GM10266 (cell line): ENCODE measurements at regions not wholly inside any gene's neighbourhood (a gene's known extent, or its start where the extent isn't known, plus 50 kb on each side); places are given as distances from the start of the nearest gene placed in this dataset.

Source experiments
- DNase-seq: peaks from one replicate; pipeline ENCODE4 v3.0.0; 2012; ENCODE audit errors: extremely low spot score
- TF ChIP-seq, protein P1 (sequence below): IDR thresholded peaks from 2 replicates; pipeline ENCODE4 v1.5.1; 2012; ENCODE audit warnings: mild to moderate bottlenecking, low read depth; ENCODE audit not compliant: control insufficient read depth, insufficient read depth; ENCODE audit errors: missing control alignments

DNA sequence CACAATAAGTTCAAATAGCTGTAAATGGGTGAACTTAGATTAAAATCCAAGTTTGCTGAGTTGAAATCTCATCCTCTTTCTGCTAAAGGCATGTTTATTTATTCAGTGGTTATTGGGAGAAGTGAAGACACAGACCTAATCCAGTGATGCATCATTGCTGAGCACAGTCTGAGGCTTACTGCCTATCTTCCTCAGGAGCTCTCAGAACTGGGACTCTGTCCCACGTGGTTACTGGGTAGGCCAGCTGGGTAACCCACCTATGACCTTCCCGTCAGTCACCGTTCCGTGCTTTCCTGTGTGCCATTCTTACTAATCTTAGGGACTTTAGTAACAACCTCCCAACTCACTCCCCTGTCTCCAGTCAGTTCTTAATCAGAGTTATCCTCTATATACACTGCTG is 226.8 kb upstream of the ATP10B start:
- TF ChIP-seq, protein P1, sequence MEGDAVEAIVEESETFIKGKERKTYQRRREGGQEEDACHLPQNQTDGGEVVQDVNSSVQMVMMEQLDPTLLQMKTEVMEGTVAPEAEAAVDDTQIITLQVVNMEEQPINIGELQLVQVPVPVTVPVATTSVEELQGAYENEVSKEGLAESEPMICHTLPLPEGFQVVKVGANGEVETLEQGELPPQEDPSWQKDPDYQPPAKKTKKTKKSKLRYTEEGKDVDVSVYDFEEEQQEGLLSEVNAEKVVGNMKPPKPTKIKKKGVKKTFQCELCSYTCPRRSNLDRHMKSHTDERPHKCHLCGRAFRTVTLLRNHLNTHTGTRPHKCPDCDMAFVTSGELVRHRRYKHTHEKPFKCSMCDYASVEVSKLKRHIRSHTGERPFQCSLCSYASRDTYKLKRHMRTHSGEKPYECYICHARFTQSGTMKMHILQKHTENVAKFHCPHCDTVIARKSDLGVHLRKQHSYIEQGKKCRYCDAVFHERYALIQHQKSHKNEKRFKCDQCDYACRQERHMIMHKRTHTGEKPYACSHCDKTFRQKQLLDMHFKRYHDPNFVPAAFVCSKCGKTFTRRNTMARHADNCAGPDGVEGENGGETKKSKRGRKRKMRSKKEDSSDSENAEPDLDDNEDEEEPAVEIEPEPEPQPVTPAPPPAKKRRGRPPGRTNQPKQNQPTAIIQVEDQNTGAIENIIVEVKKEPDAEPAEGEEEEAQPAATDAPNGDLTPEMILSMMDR: no peak

DNA sequence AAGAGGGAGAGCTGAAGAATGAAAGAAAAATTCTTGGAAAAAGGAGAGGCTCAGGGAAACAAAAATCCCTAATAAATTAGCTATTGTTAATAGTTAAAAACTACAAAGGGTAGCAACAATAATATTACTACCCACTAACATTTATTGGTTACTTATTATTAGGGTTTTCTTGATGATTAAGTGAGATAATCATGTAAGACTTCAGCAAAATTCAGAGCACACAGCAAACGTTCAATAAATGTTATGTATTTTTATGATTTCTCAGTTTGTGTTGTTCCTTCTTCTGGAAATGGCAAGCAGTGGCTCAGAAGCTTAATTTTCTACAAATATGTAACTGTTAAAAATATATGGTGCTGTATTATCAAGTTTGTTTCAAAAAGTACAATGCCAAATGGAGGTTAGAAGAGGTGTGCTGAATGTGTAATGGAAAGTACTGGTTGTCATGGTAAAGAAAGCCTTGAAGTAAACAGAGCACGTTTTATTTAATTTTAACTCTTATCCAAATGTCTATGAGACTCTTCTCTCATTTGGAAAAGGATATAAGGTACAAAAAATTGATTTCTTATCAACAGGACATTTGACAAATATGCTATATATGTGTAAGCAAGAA is 226.0 kb upstream of the ATP10B start:
- TF ChIP-seq, protein P1: no peak
- DNase-seq: no peak

More for the DNA sequence above, 226.8 kb upstream of the ATP10B start:
- DNase-seq: no peak

DNA sequence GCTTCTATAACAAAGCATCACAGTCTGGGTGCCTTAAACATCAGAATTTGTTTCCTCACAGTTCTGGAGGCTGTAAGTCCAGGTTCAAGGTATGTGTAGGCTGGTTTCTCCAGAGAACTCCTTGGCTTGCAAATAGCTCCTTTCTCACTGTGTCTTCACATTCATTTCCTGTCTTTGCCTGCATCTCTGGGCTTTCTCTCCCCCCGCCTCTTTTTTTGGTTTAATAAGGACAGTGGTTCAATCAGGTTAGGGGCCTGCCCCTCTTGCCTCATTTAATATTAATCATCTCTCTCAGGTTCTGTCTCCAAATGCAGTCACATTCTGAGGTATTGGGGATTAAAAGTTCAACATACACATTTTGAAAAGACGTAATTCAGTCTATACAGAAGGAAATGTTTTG is 225.5 kb upstream of the ATP10B start:
- TF ChIP-seq, protein P1: no peak

DNA sequence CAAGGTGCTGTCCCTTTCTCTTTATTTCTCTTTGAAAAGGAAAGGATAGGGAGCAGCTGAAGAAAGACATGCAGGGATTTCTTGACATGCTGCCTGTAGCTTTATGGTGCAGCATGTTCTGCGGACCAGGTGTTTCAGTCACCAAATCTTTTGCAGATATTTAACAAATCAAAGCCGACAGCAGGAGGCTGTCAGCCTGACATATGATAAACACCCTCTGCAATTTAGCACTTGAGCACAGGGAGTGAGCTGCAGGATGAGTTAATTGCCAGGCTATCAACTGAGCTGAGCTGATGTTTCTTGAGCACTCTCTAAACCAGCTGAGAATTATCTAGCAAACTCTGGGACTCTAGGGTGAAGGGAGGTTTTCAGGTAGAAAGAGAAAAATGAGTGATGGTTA is 212.8 kb upstream of the ATP10B start:
- DNase-seq: no peak
- TF ChIP-seq, protein P1: no peak

More for the DNA sequence above, 225.5 kb upstream of the ATP10B start:
- no peak for DNase-seq

DNA sequence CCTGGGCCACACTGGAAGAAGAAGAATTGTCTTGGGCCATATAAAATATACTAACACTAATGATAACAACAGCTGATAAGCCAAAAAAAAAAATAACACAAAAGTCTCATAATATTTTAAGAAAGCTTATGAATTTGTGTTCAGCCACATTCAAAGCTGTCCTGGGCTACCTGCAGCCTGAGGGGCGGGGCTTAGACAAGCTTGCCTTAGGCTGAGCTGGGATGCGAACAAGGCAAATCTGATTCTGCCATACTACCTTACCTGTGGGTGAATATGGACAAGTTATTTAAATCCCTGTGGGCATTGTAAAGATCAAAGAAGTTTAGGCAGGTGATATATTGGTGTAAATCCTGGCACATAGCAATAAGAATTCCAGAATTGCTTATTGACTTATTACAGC is 212.3 kb upstream of the ATP10B start:
- no peak for DNase-seq
- TF ChIP-seq, protein P1: no peak

DNA sequence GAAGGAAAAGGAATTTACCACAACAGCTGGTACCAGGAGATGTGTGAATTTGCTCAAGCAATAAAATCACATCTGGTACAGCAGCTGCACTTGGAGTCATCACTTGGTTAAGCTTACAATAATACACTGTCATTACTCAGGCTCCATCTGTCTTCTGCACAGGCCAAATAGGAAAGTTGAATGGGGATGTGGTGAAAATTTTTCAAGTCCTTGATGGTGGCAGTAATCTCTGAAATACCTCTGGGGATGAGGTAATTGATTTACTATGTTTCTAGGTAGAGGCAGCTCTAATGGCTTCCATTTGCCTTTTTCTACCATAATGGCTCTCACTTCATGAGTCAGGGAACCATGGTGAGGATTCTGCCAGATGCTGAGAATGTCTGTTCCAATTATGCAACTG is 206.8 kb upstream of the ATP10B start:
- TF ChIP-seq, protein P1: no peak
- DNase-seq: no peak

DNA sequence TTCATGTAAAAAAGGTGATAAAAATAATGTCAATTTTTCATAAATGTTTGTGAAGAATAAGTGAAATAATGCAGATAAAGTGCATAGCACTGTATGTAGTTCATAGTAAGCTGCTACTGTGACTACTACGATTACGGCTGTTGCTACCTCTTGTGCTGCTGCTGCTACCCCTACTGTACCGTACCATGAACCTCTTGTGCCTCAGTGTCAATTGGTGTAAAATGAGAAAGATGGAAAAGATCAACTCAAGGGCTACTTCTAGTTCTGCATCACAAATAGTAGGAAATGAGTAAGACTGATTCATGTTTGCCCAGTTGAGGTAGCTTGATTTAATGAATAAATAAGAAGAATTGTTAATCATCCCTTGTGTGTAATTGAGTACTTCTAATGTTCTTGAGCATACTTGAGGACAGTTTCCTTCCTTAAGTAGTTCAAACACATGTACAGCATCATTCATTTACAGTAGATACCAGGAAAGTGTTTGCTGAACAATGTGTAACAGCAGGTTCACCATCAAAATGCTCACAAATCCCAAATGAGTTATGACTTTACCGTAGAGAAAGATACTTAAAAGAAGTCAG is 200.0 kb upstream of the ATP10B start:
- TF ChIP-seq, protein P1: no peak
- DNase-seq: no peak
